K562 (cell line): ENCODE measurements at regions not wholly inside any gene's neighbourhood (a gene's known extent, or its start where the extent isn't known, plus 50 kb on each side); places are given as distances from the start of the nearest gene placed in this dataset.

Experiments
- ATAC-seq: fragments of 200-7000 bp; cut with Tn5 transposase; 3 replicates; pipeline ENCODE4 v1.9.1; 2020; ENCODE audit warnings: moderate library complexity
- BruUV-seq: library from RNA; stranded (reverse); fragments of 400-500 nt; replicated peaks from 2 replicates; lab custom pipeline; 2021; lab: Mats Ljungman, UMichigan
- CTCF ChIA-PET: fragments of 300-600 bp; formaldehyde crosslinking; extraction: SDS; loops from one replicate; lab custom pipeline; 2021; ENCODE audit warnings: low intra/inter-chr PET ratio; lab: Yijun Ruan, JAX
- POLR2A ChIA-PET: fragments of 300-600, 350-650 bp; sonication (Branson Sonifier 250); formaldehyde crosslinking; extraction: SDS; loops from one replicate; lab custom pipeline; 2021; ENCODE audit warnings: antibody characterized with exemption, inconsistent platforms; lab: Yijun Ruan, JAX
- DNase-seq, 4 experiments: peaks; one replicate each; pipeline versions ENCODE4 v3.0.0 to v3.0.0-alpha.2; 2011 to 2018; ENCODE audit warnings: low spot score in 3 of 4, mixed read lengths in 3 of 4; ENCODE audit errors: extremely low read depth in 1 of 4
- FAIRE-seq: peaks from 2 replicates; lab custom pipeline; 2011; peaks lifted over from hg19 to GRCh38; lab: Jason Lieb, UNC
- H2AFZ ChIP-seq: 2 replicates; pipeline ENCODE4 v1.6.0; 2011; ENCODE audit warnings: low read depth, low read length, control low read depth, inconsistent platforms
- H3K27ac ChIP-seq: fragments of 200-600 bp; 3 replicates; pipeline ENCODE4 v1.8.0; 2011; ENCODE audit warnings: low read depth, mild to moderate bottlenecking, control low read depth, inconsistent platforms, low read length, moderate library complexity, mixed read lengths; ENCODE audit errors: extremely low read depth
- H3K27me3 ChIP-seq, 2 experiments: fragments of 300-600 bp in 1 of 2; 2 replicates in 1 of 2; 3 replicates in 1 of 2; pipeline versions ENCODE4 v1.6.0 to v1.8.0; 2011; ENCODE audit warnings: inconsistent platforms in 2 of 2, low read length in 2 of 2, mild to moderate bottlenecking in 1 of 2, mixed read lengths in 1 of 2, moderate library complexity in 1 of 2; ENCODE audit not compliant: control insufficient read depth in 2 of 2, insufficient read depth in 2 of 2
- H3K36me3 ChIP-seq: fragments of 300-600 bp; 3 replicates; pipeline ENCODE4 v1.8.0; 2011; ENCODE audit warnings: mild to moderate bottlenecking, low read length, inconsistent platforms; ENCODE audit not compliant: control insufficient read depth, insufficient read depth
- H3K4me1 ChIP-seq, 2 experiments: fragments of 200-600 bp in 1 of 2; replicated peaks in 1 of 2; 2 replicates in 1 of 2; 3 replicates in 1 of 2; pipeline versions ENCODE4 v1.5.1 to v1.8.0; 2011; ENCODE audit warnings: inconsistent platforms in 2 of 2, low read length in 2 of 2, mild to moderate bottlenecking in 1 of 2, mixed read lengths in 1 of 2, moderate library complexity in 1 of 2; ENCODE audit not compliant: control insufficient read depth in 2 of 2, insufficient read depth in 2 of 2
- H3K4me2 ChIP-seq: 2 replicates; pipeline ENCODE4 v1.6.1; 2011; ENCODE audit warnings: low read length, control low read depth, inconsistent platforms, mixed read lengths; ENCODE audit not compliant: insufficient read depth
- H3K4me3 ChIP-seq: fragments of 200-600 bp; sonication (generic), shearing (Covaris generic); 2 replicates; pipeline ENCODE4 v1.5.1; 2016; ENCODE audit warnings: control low read depth, inconsistent platforms
- H3K79me2 ChIP-seq: fragments of 200-600 bp; 3 replicates; pipeline ENCODE4 v1.8.0; 2011; ENCODE audit warnings: low read length, inconsistent platforms; ENCODE audit not compliant: control insufficient read depth, insufficient read depth
- H3K9ac ChIP-seq, 2 experiments: 2 replicates each; pipeline versions ENCODE4 v1.6.0 to v1.6.1; 2011; ENCODE audit warnings: low read depth in 2 of 2, low read length in 2 of 2, control low read depth in 1 of 2, inconsistent platforms in 1 of 2, mild to moderate bottlenecking in 1 of 2, mixed read lengths in 1 of 2; ENCODE audit not compliant: insufficient read depth in 1 of 2
- H3K9me1 ChIP-seq: one replicate; pipeline ENCODE4 v1.6.0; 2011; ENCODE audit warnings: inconsistent platforms, mild to moderate bottlenecking, low read length, moderate library complexity; ENCODE audit not compliant: control insufficient read depth, insufficient read depth
- H3K9me3 ChIP-seq: replicated peaks from 2 replicates; pipeline ENCODE4 v1.5.1; 2011; ENCODE audit warnings: low read depth, low read length, inconsistent platforms; ENCODE audit not compliant: control insufficient read depth, insufficient read depth
- H4K20me1 ChIP-seq: replicated peaks from 2 replicates; pipeline ENCODE4 v1.6.1; 2011; ENCODE audit warnings: low read length, inconsistent platforms, mixed read lengths; ENCODE audit not compliant: control insufficient read depth, insufficient read depth
- ARHGAP35 ChIP-seq: fragments of 450-650 bp; IDR thresholded peaks from 2 replicates; pipeline ENCODE4 v1.6.1; 2018; ENCODE audit not compliant: partially characterized antibody
- CBFB ChIP-seq: sonication (generic); formaldehyde crosslinking; IDR thresholded peaks from 2 replicates; pipeline ENCODE4 v1.4.0; 2020; ENCODE audit warnings: mild to moderate bottlenecking, missing genetic modification reagents
- CHD2 ChIP-seq: IDR thresholded peaks from 2 replicates; pipeline ENCODE4 v1.6.1; 2011; ENCODE audit warnings: low read depth, low read length
- DIDO1 ChIP-seq: fragments of 450-650 bp; IDR thresholded peaks from 2 replicates; pipeline ENCODE4 v1.6.1; 2016; ENCODE audit warnings: low read depth, missing biosample characterization, missing genetic modification characterization
- ELF2 ChIP-seq: fragments of 250-450 bp; sonication (Bioruptor Pico); IDR thresholded peaks from 2 replicates; pipeline ENCODE4 v1.5.0; 2021; ENCODE audit warnings: mild to moderate bottlenecking
- KLF13 ChIP-seq: fragments of 450-650 bp; IDR thresholded peaks from 2 replicates; pipeline ENCODE4 v1.6.1; 2016; ENCODE audit warnings: missing genetic modification characterization, low read depth, mild to moderate bottlenecking, missing compliant biosample characterization, moderate library complexity, borderline replicate concordance
- NFE2 ChIP-seq: IDR thresholded peaks from 2 replicates; pipeline ENCODE4 v1.6.1; 2014; ENCODE audit warnings: antibody characterized with exemption, low read depth
- SMARCC2 ChIP-seq: fragments of 450-650 bp; IDR thresholded peaks from 2 replicates; pipeline ENCODE4 v1.6.1; 2017; ENCODE audit warnings: antibody characterized with exemption, moderate library complexity, mild to moderate bottlenecking, low read depth
- ZKSCAN1 ChIP-seq: fragments of 150-350 bp; IDR thresholded peaks from 2 replicates; pipeline ENCODE4 v1.6.1; 2016; ENCODE audit warnings: low read depth, low read length
- ZNF280A ChIP-seq: fragments of 450-650 bp; IDR thresholded peaks from 2 replicates; pipeline ENCODE4 v1.6.1; 2018; ENCODE audit warnings: mild to moderate bottlenecking, low read depth; ENCODE audit not compliant: partially characterized antibody
- ZNF507 ChIP-seq: conservative IDR thresholded peaks from 2 replicates; pipeline ENCODE4 v1.6.1; 2017; ENCODE audit warnings: missing genetic modification characterization, missing compliant biosample characterization
- WGBS: fragments of 100-300 bp; shearing (Covaris generic); methylation state at CpG from one replicate; pipeline ENCODE4 v1.1.6; 2016; ENCODE audit warnings: low coverage, mixed read lengths; ENCODE audit not compliant: insufficient coverage; ENCODE audit errors: missing lambda C conversion rate; 5-methylcytosine and 5-hydroxymethylcytosine counted together
- in situ Hi-C: fragments of 300-500 bp; cut with MboI; formaldehyde crosslinking; loops from 4 replicates; pipeline ENCODE4 v1.15.0; 2018; ENCODE audit warnings: inconsistent platforms, mixed read lengths
- intact Hi-C: fragments of 100-400 bp; cut with micrococcal nuclease; formaldehyde crosslinking; loops from 2 replicates; pipeline ENCODE4 v1.14.2; 2022

DNA sequence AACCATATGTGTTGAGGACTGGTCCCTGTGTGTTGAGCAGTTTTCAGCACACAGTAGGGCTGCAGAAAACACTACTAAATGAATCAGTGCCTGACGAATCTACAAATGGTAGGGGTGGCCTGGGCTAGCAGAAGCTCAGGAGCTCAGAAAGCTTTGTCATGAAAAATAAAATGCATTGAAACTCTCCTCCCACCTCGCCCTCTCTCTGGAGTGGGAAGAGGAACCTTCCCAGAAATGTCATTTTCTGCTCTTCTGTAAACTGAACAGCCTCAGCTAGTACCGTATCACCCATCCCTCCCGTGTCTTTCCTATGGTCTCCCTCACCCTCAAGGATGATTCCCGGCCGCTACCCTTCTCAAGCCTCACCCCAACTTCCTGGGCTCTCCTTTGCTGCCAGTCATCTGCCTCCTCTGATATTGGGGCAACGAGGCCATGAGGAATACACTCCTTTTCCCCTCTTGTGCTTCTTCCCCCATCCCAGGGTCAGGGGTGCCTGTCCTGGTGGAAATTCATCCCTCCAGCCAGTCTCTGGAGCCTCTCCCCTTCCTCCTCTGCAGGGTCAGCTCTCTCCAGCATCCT lies 734.5 kb downstream of the PTPRU start:
- Histone ChIP-seq H2AFZ (no peak overlapping the region), H3K4me3 (no peak overlapping the region), H4K20me1 (no peaks in the 10 kb centered on the region), H3K9ac (no peak overlapping the region), H3K4me1 (no peaks in the 10 kb centered on the region), H3K9me3 (no peaks in the 10 kb centered on the region), H3K27ac (no peak overlapping the region), H3K79me2 (no peaks in the 10 kb centered on the region), H3K4me2 (no peak overlapping the region), H3K9me1 (no peaks in the 10 kb centered on the region), H3K27me3 (no peaks in the 10 kb centered on the region; a peak in 1 of 5 replicates), H3K36me3 (no peaks in the 10 kb centered on the region)
- TF ChIP-seq ELF2 (CRISPR knock-in tag) (no peak), ZKSCAN1 (peak; percentile 72; the same call in 1 of the 2 replicates)
- in situ Hi-C loops = no loop called here
- FAIRE-seq (no peak), DNase-seq (no peak), ATAC-seq (no peak)
- BruUV-seq = no TSS peak
- WGBS = 2% methylated on average over 7 of the region's 7 CpGs
- intact Hi-C loops = no loop called here
- ChIA-PET POLR2A (interaction anchor here (1.1 kb wide), 1 partner anchor 10 kb away, joined by 3 read pairs; no protein-coding TSS in a partner anchor), CTCF (no interaction called here)

- H3K4me2 ChIP-seq = no peak overlapping the region
- H3K4me1 ChIP-seq = no peaks in the 10 kb centered on the region
- no peak overlapping the region for H3K9ac ChIP-seq
- ATAC-seq (no peak), DNase-seq (no peak), FAIRE-seq (no peak)
- CTCF ChIA-PET = no interaction called here
- 0% methylated on average over 3 of the region's 3 CpGs for WGBS
- H3K27me3 ChIP-seq = no peaks in the 10 kb centered on the region; a peak in 1 of 5 replicates
- intact Hi-C loops = no loop called here
- H2AFZ ChIP-seq = no peak overlapping the region
- no peaks in the 10 kb centered on the region for H3K9me1 ChIP-seq
- BruUV-seq = no TSS peak
- no peak overlapping the region for H3K4me3 ChIP-seq
- H3K79me2 ChIP-seq = no peaks in the 10 kb centered on the region
- POLR2A ChIA-PET = no interaction called here
- H3K27ac ChIP-seq = no peak overlapping the region
- no peaks in the 10 kb centered on the region for H3K9me3 ChIP-seq
- H3K36me3 ChIP-seq = no peaks in the 10 kb centered on the region
- no peaks in the 10 kb centered on the region for H4K20me1 ChIP-seq
- in situ Hi-C loops = no loop called here
- no peak for TF ChIP-seq CHD2
- TF ChIP-seq NFE2 = no peak
- TF ChIP-seq ARHGAP35 = no peak
- TF ChIP-seq SMARCC2 = no peak
- TF ChIP-seq DIDO1 = no peak
- no peak for TF ChIP-seq ZNF507 (tag)
- TF ChIP-seq ZNF280A = no peak
- TF ChIP-seq KLF13 (tag) = no peak
- no peak for TF ChIP-seq CBFB
Measured at GRCh38 chr1:29969576-29969975, 733.3 kb downstream of the PTPRU start.
